ENCODE measurements at regions not wholly inside any gene's neighbourhood (a gene's known extent, or its start where the extent isn't known, plus 50 kb on each side); places are given as distances from the start of the nearest gene placed in this dataset.

- DNase-seq: peak; percentile 65
- no peak overlapping the region for H3K4me3 ChIP-seq (ENCODE audit: low read length)
- TF ChIP-seq EZH2phosphoT487 (IDR thresholded peaks at IDR 0.05; ENCODE audit: low read length) (no peak), CTCF (IDR thresholded peaks at IDR 0.05; ENCODE audit: low read length) (no peak), EZH2 (optimal IDR thresholded peaks at IDR 0.05; ENCODE audit: low read depth, low read length) (no peak)
- no peak overlapping the region for H2AFZ ChIP-seq (ENCODE audit: low read length)
- no peak overlapping the region for H3K27ac ChIP-seq (ENCODE audit: low read length)
- no peaks in the 10 kb centered on the region for H4K20me1 ChIP-seq (ENCODE audit: insufficient read depth, low read length)
- H3K4me2 ChIP-seq (ENCODE audit: low read depth, low read length): peak overlapping the region; percentile 34; the same call in 1 of the 2 replicates
- no peaks in the 10 kb centered on the region for H3K9me2 ChIP-seq (replicated peaks; ENCODE audit: insufficient read depth, low read length)
- no peaks in the 10 kb centered on the region for H3K9me3 ChIP-seq (replicated peaks; ENCODE audit: insufficient read depth, low read length)
- H3K4me1 ChIP-seq (ENCODE audit: low read length): peaks cover 4% of the 10 kb centered on the region; the same call in 1 of the 2 replicates
- H3K9ac ChIP-seq (ENCODE audit: low read length): no peak overlapping the region
- H3K36me3 ChIP-seq (replicated peaks; ENCODE audit: insufficient read depth, low read length): no peaks in the 10 kb centered on the region
- no peaks in the 10 kb centered on the region for H3K27me3 ChIP-seq (replicated peaks; ENCODE audit: insufficient read depth, low read length)
- H3K79me2 ChIP-seq (ENCODE audit: low read length): no peaks in the 10 kb centered on the region
- no peaks in the 10 kb centered on the region for H3F3A ChIP-seq (ENCODE audit: insufficient read depth, low read length)
These were observed 294.7 kb downstream of the ARL4A start for GRCh38 chr7:12982178-12982577.

- Histone ChIP-seq H3K27ac (ENCODE audit: low read length) (no peak overlapping the region), H3K79me2 (ENCODE audit: low read length) (no peaks in the 10 kb centered on the region), H3K36me3 (replicated peaks; ENCODE audit: insufficient read depth, low read length) (no peaks in the 10 kb centered on the region), H3K9me3 (replicated peaks; ENCODE audit: insufficient read depth, low read length) (no peaks in the 10 kb centered on the region), H2AFZ (ENCODE audit: low read length) (no peak overlapping the region), H3K9me2 (replicated peaks; ENCODE audit: insufficient read depth, low read length) (no peaks in the 10 kb centered on the region), H3K4me3 (ENCODE audit: low read length) (no peak overlapping the region), H4K20me1 (ENCODE audit: insufficient read depth, low read length) (no peaks in the 10 kb centered on the region), H3K9ac (ENCODE audit: low read length) (no peak overlapping the region), H3F3A (ENCODE audit: insufficient read depth, low read length) (no peaks in the 10 kb centered on the region), H3K4me2 (ENCODE audit: low read depth, low read length) (no peak overlapping the region), H3K4me1 (ENCODE audit: low read length) (peaks cover 4% of the 10 kb centered on the region; the same call in 1 of the 2 replicates), H3K27me3 (replicated peaks; ENCODE audit: insufficient read depth, low read length) (no peaks in the 10 kb centered on the region)
- TF ChIP-seq EZH2phosphoT487 (IDR thresholded peaks at IDR 0.05; ENCODE audit: low read length) (no peak), CTCF (IDR thresholded peaks at IDR 0.05; ENCODE audit: low read length) (no peak), EZH2 (optimal IDR thresholded peaks at IDR 0.05; ENCODE audit: low read depth, low read length) (no peak)
- no peak for DNase-seq
These were observed 296.7 kb downstream of the ARL4A start for GRCh38 chr7:12984117-12984516.

- DNase-seq: no peak
- no peak overlapping the region for H3K27ac ChIP-seq (ENCODE audit: low read length)
- H3K9me3 ChIP-seq (replicated peaks; ENCODE audit: insufficient read depth, low read length): no peaks in the 10 kb centered on the region
- no peak overlapping the region for H3K4me2 ChIP-seq (ENCODE audit: low read depth, low read length)
- TF ChIP-seq EZH2 (optimal IDR thresholded peaks at IDR 0.05; ENCODE audit: low read depth, low read length): no peak
- TF ChIP-seq EZH2phosphoT487 (IDR thresholded peaks at IDR 0.05; ENCODE audit: low read length): no peak
- no peak for TF ChIP-seq CTCF (IDR thresholded peaks at IDR 0.05; ENCODE audit: low read length)
- H4K20me1 ChIP-seq (ENCODE audit: insufficient read depth, low read length): no peaks in the 10 kb centered on the region
- H3K9ac ChIP-seq (ENCODE audit: low read length): no peak overlapping the region
- no peak overlapping the region for H2AFZ ChIP-seq (ENCODE audit: low read length)
- H3K27me3 ChIP-seq (replicated peaks; ENCODE audit: insufficient read depth, low read length): no peaks in the 10 kb centered on the region
- H3K4me1 ChIP-seq (ENCODE audit: low read length): peaks cover 4% of the 10 kb centered on the region; the same call in 1 of the 2 replicates
- no peaks in the 10 kb centered on the region for H3K9me2 ChIP-seq (replicated peaks; ENCODE audit: insufficient read depth, low read length)
- H3K4me3 ChIP-seq (ENCODE audit: low read length): no peak overlapping the region
- H3K36me3 ChIP-seq (replicated peaks; ENCODE audit: insufficient read depth, low read length): no peaks in the 10 kb centered on the region
- H3F3A ChIP-seq (ENCODE audit: insufficient read depth, low read length): no peaks in the 10 kb centered on the region
- H3K79me2 ChIP-seq (ENCODE audit: low read length): no peaks in the 10 kb centered on the region
These were observed 297.8 kb downstream of the ARL4A start for GRCh38 chr7:12985228-12985627.
